ENCODE measurements at regions not wholly inside any gene's neighbourhood (a gene's known extent, or its start where the extent isn't known, plus 50 kb on each side); places are given as distances from the start of the nearest gene placed in this dataset.

DNA sequence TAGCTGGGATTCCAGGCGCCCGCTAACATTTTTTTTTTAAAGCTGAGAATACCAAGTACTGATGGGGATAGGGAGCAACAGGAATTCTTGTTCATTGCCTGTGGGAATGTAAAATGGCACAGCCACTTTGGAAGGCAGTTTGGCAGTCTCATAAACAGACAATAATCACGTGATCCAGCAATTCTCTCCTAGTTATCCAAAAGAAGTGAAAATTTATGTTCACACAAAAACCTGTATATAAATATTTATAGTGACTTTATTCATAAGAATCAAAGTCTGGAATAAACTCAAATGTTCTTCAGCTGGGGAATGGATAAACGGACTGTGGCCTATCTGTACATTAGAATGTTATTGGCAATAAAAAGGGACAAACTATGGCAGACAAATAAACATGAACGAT is 72.5 kb upstream of the NEO1 start:
- no peak overlapping the region for H3K4me3 ChIP-seq (ENCODE audit: control insufficient read depth in 1 of 2, extremely low read depth in 1 of 2, low read length in 1 of 2)
- Mint-ChIP-seq H3K36me3 (no peaks in the 10 kb centered on the region), H3K9me3 (no peaks in the 10 kb centered on the region), H3K27me3 (peaks cover 32 to 44% of the 10 kb centered on the region in 2 donors), H3K4me1 (no peaks in the 10 kb centered on the region), H3K27ac (no peak overlapping the region), H3K4me3 (no peak overlapping the region)
- peaks cover 2 to 9% of the 10 kb centered on the region in 2 experiments for H3K27me3 ChIP-seq (replicated peaks in 1 of 2; ENCODE audit: control insufficient read depth in 2 of 2, extremely low read depth in 1 of 2, insufficient read depth in 2 of 2, low read length in 1 of 2)
- no peak overlapping the region for H3K27ac ChIP-seq (ENCODE audit: low read length)
- no peak for DNase-seq
- ChIA-PET CTCF (no interaction called here), POLR2A (no interaction called here)
- no peaks in the 10 kb centered on the region for H3K4me1 ChIP-seq (ENCODE audit: control insufficient read depth in 1 of 2, extremely low read depth in 1 of 2, insufficient read depth in 2 of 2, low read length in 2 of 2)
- no peak for ATAC-seq (replicated peaks in 1 of 4)
- H3K9me3 ChIP-seq: no peaks in the 10 kb centered on the region
- H3K36me3 ChIP-seq (ENCODE audit: control insufficient read depth in 2 of 2, extremely low read depth in 1 of 2, insufficient read depth in 1 of 2, low read length in 1 of 2): no peaks in the 10 kb centered on the region
- WGBS (ENCODE audit: insufficient coverage): 60% methylated on average over 1 of the region's 5 CpGs

- 61% methylated on average over 2 of the region's 5 CpGs for WGBS (ENCODE audit: insufficient coverage)
- POLR2A ChIA-PET: no interaction called here
Measured at GRCh38 chr15:72979308-72979707, 73.0 kb upstream of the NEO1 start.

GRCh38 chr15:72978223-72978622 is 74.0 kb upstream of the NEO1 start:
- Mint-ChIP-seq H3K4me3 (no peak overlapping the region), H3K27ac (no peak overlapping the region), H3K4me1 (no peaks in the 10 kb centered on the region), H3K27me3 (peaks cover 39 to 47% of the 10 kb centered on the region in 2 donors), H3K9me3 (no peaks in the 10 kb centered on the region), H3K36me3 (no peaks in the 10 kb centered on the region)
- H3K27ac ChIP-seq (ENCODE audit: low read length): no peak overlapping the region
- no peaks in the 10 kb centered on the region for H3K4me1 ChIP-seq (ENCODE audit: control insufficient read depth in 1 of 2, extremely low read depth in 1 of 2, insufficient read depth in 2 of 2, low read length in 2 of 2)
- POLR2A ChIA-PET: no interaction called here
- H3K4me3 ChIP-seq (ENCODE audit: control insufficient read depth in 1 of 2, extremely low read depth in 1 of 2, low read length in 1 of 2): no peak overlapping the region
- ATAC-seq (replicated peaks in 1 of 4) (no peak), DNase-seq (no peak)
- H3K36me3 ChIP-seq (ENCODE audit: control insufficient read depth in 2 of 2, extremely low read depth in 1 of 2, insufficient read depth in 1 of 2, low read length in 1 of 2): no peaks in the 10 kb centered on the region
- H3K9me3 ChIP-seq: no peaks in the 10 kb centered on the region
- H3K27me3 ChIP-seq (replicated peaks in 1 of 2; ENCODE audit: control insufficient read depth in 2 of 2, extremely low read depth in 1 of 2, insufficient read depth in 2 of 2, low read length in 1 of 2): peaks cover 2 to 9% of the 10 kb centered on the region in 2 experiments
- CTCF ChIA-PET: no interaction called here
- WGBS (ENCODE audit: insufficient coverage): no CpG with 5 or more reads among the region's 5 CpGs

More at GRCh38 chr15:72979308-72979707, 73.0 kb upstream of the NEO1 start:
- DNase-seq (no peak), ATAC-seq (replicated peaks in 1 of 4) (no peak)
- no peaks in the 10 kb centered on the region for H3K9me3 ChIP-seq
- H3K4me1 ChIP-seq (ENCODE audit: control insufficient read depth in 1 of 2, extremely low read depth in 1 of 2, insufficient read depth in 2 of 2, low read length in 2 of 2): no peaks in the 10 kb centered on the region
- H3K4me1 Mint-ChIP-seq: no peaks in the 10 kb centered on the region
- no peaks in the 10 kb centered on the region for H3K9me3 Mint-ChIP-seq
- no peaks in the 10 kb centered on the region for H3K36me3 Mint-ChIP-seq
- H3K27me3 Mint-ChIP-seq: peaks cover 34 to 43% of the 10 kb centered on the region in 2 donors
- H3K27ac Mint-ChIP-seq: no peak overlapping the region
- H3K4me3 ChIP-seq (ENCODE audit: control insufficient read depth in 1 of 2, extremely low read depth in 1 of 2, low read length in 1 of 2): no peak overlapping the region
- CTCF ChIA-PET: no interaction called here
- H3K36me3 ChIP-seq (ENCODE audit: control insufficient read depth in 2 of 2, extremely low read depth in 1 of 2, insufficient read depth in 1 of 2, low read length in 1 of 2): no peaks in the 10 kb centered on the region
- H3K4me3 Mint-ChIP-seq: no peak overlapping the region
- H3K27ac ChIP-seq (ENCODE audit: low read length): no peak overlapping the region
- H3K27me3 ChIP-seq (replicated peaks in 1 of 2; ENCODE audit: control insufficient read depth in 2 of 2, extremely low read depth in 1 of 2, insufficient read depth in 2 of 2, low read length in 1 of 2): peaks cover 2 to 9% of the 10 kb centered on the region in 2 experiments

DNA sequence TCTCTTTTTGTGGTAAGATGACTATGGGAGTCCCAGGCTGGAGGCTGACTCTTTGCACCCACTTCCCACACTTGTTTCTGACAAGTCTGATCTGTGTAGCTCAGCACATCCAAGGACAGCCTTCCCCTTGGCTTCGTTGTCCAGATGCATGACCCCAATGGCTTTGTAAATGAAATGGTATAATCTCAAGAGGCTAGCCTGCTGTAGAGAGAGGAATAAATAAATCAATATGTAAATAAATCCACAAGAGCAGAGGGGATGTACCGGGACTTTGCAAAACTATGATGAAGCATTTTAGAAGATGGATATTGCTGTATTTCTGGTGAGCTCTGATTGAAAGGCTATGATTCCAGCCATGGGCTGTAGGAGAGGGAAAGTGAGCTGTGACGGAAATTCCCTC is 79.9 kb upstream of the NEO1 start:
- no peaks in the 10 kb centered on the region for H3K9me3 ChIP-seq
- Mint-ChIP-seq H3K36me3 (no peaks in the 10 kb centered on the region), H3K27ac (no peak overlapping the region), H3K4me3 (no peak overlapping the region), H3K27me3 (peaks cover 33 to 44% of the 10 kb centered on the region in 2 donors), H3K4me1 (peaks cover 0 to 6% (median 0%) of the 10 kb centered on the region in 3 donors), H3K9me3 (no peaks in the 10 kb centered on the region)
- DNase-seq (no peak), ATAC-seq (replicated peaks in 1 of 4) (no peak)
- H3K27ac ChIP-seq (ENCODE audit: low read length): no peak overlapping the region
- CTCF ChIA-PET: no interaction called here
- H3K36me3 ChIP-seq (ENCODE audit: control insufficient read depth in 2 of 2, extremely low read depth in 1 of 2, insufficient read depth in 1 of 2, low read length in 1 of 2): no peaks in the 10 kb centered on the region
- WGBS (ENCODE audit: insufficient coverage): no CpG with 5 or more reads among the region's 3 CpGs
- peaks cover 0 to 7% of the 10 kb centered on the region in 2 experiments for H3K4me1 ChIP-seq (ENCODE audit: control insufficient read depth in 1 of 2, extremely low read depth in 1 of 2, insufficient read depth in 2 of 2, low read length in 2 of 2)
- H3K4me3 ChIP-seq (ENCODE audit: control insufficient read depth in 1 of 2, extremely low read depth in 1 of 2, low read length in 1 of 2): no peak overlapping the region
- H3K27me3 ChIP-seq (replicated peaks in 1 of 2; ENCODE audit: control insufficient read depth in 2 of 2, extremely low read depth in 1 of 2, insufficient read depth in 2 of 2, low read length in 1 of 2): peaks cover 3 to 9% of the 10 kb centered on the region in 2 experiments
- POLR2A ChIA-PET: no interaction called here

GRCh38 chr15:72971766-72972165 is 80.5 kb upstream of the NEO1 start:
- H3K27ac ChIP-seq (ENCODE audit: low read length): no peak overlapping the region
- Mint-ChIP-seq H3K27ac (no peak overlapping the region), H3K27me3 (peaks cover 30 to 40% of the 10 kb centered on the region in 2 donors), H3K9me3 (no peaks in the 10 kb centered on the region), H3K4me1 (peaks cover 0 to 6% (median 0%) of the 10 kb centered on the region in 3 donors), H3K4me3 (no peak overlapping the region), H3K36me3 (no peaks in the 10 kb centered on the region)
- CTCF ChIA-PET: no interaction called here
- H3K36me3 ChIP-seq (ENCODE audit: control insufficient read depth in 2 of 2, extremely low read depth in 1 of 2, insufficient read depth in 1 of 2, low read length in 1 of 2): no peaks in the 10 kb centered on the region
- no peak overlapping the region for H3K4me3 ChIP-seq (ENCODE audit: control insufficient read depth in 1 of 2, extremely low read depth in 1 of 2, low read length in 1 of 2)
- H3K4me1 ChIP-seq (ENCODE audit: control insufficient read depth in 1 of 2, extremely low read depth in 1 of 2, insufficient read depth in 2 of 2, low read length in 2 of 2): peaks cover 0 to 7% of the 10 kb centered on the region in 2 experiments
- DNase-seq (no peak), ATAC-seq (replicated peaks in 1 of 4) (no peak)
- 22% methylated on average over 1 of the region's 7 CpGs for WGBS (ENCODE audit: insufficient coverage)
- POLR2A ChIA-PET: no interaction called here
- H3K27me3 ChIP-seq (replicated peaks in 1 of 2; ENCODE audit: control insufficient read depth in 2 of 2, extremely low read depth in 1 of 2, insufficient read depth in 2 of 2, low read length in 1 of 2): peaks cover 3 to 9% of the 10 kb centered on the region in 2 experiments
- no peaks in the 10 kb centered on the region for H3K9me3 ChIP-seq

- H3K27ac ChIP-seq (ENCODE audit: low read length): no peak overlapping the region
- peaks cover 3 to 9% of the 10 kb centered on the region in 2 experiments for H3K27me3 ChIP-seq (replicated peaks in 1 of 2; ENCODE audit: control insufficient read depth in 2 of 2, extremely low read depth in 1 of 2, insufficient read depth in 2 of 2, low read length in 1 of 2)
- no peaks in the 10 kb centered on the region for H3K36me3 Mint-ChIP-seq
- no peak for DNase-seq
- no peak overlapping the region for H3K4me3 ChIP-seq (ENCODE audit: control insufficient read depth in 1 of 2, extremely low read depth in 1 of 2, low read length in 1 of 2)
- WGBS (ENCODE audit: insufficient coverage): 46% methylated on average over 11 of the region's 12 CpGs
- H3K27me3 Mint-ChIP-seq: peaks cover 30 to 35% of the 10 kb centered on the region in 2 donors
- no peaks in the 10 kb centered on the region for H3K36me3 ChIP-seq (ENCODE audit: control insufficient read depth in 2 of 2, extremely low read depth in 1 of 2, insufficient read depth in 1 of 2, low read length in 1 of 2)
- H3K9me3 ChIP-seq: no peaks in the 10 kb centered on the region
- H3K4me1 ChIP-seq (ENCODE audit: control insufficient read depth in 1 of 2, extremely low read depth in 1 of 2, insufficient read depth in 2 of 2, low read length in 2 of 2): peaks cover 0 to 7% of the 10 kb centered on the region in 2 experiments
- ChIA-PET POLR2A (no interaction called here), CTCF (no interaction called here)
- peaks cover 0 to 6% (median 0%) of the 10 kb centered on the region in 3 donors for H3K4me1 Mint-ChIP-seq
- H3K4me3 Mint-ChIP-seq: no peak overlapping the region
- no peak overlapping the region for H3K27ac Mint-ChIP-seq
- no peak for ATAC-seq (replicated peaks in 1 of 4)
- H3K9me3 Mint-ChIP-seq: no peaks in the 10 kb centered on the region
Measured at GRCh38 chr15:72970933-72971760, 81.1 kb upstream of the NEO1 start.
